GM12865 (cell line): ENCODE measurements at regions not wholly inside any gene's neighbourhood (a gene's known extent, or its start where the extent isn't known, plus 50 kb on each side); places are given as distances from the start of the nearest gene placed in this dataset.

Experiments used
- DNase-seq: peaks from one replicate; pipeline ENCODE4 v3.0.0; 2010; ENCODE audit warnings: low read depth
- H3K4me3 ChIP-seq: 2 replicates; pipeline ENCODE4 v1.5.1; 2011; ENCODE audit warnings: mild to moderate bottlenecking, low read depth, low read length, control low read depth
- TF ChIP-seq, protein P1 (sequence below): IDR thresholded peaks from 2 replicates; pipeline ENCODE4 v1.5.1; 2011; ENCODE audit warnings: low read length, control low read depth, low read depth, inconsistent platforms; ENCODE audit not compliant: insufficient read depth; ENCODE audit errors: missing control alignments

DNA sequence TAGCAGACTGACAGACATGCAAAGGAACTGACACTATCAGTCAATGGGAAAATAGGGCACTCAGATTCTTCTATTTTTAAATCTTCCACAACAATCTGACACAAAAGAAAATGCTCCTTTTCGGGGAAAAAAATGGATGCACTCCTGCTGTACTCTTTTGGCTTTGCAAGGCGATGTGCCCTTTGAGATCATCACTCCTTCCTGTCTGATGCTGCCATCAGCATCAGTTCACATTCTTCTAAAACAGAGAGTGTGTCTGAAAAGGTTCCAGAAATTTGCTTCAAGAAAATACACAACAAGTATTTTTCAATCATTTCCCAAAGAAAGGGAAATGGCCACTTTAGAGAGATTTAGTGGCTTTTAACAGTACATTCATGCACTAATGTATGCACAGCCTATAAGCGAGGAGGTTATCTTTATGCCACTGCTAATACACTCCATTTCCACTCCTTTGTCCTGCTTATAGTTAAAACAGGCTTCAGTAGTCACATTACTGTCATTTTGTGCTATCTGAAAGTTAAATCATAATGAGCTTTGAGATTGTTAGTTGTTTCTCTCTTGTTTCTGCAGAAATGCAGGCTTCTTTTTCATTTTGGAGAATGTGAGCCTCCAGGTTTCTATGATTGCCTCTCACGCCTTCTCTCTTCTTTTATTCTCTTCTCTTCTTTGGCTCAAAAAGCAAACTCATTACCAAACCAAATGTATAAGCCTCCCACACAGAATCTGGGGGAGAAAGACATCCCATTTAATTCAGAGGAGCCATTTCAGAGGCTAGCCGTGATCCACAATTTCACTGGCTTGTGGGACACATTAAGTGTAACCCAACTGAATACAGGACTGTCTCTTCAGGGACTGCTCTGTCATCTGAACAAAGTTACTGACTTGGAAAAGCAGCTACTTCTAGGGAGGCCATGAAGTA lies 110.9 kb upstream of the CCDC196 start:
- TF ChIP-seq, protein P1, sequence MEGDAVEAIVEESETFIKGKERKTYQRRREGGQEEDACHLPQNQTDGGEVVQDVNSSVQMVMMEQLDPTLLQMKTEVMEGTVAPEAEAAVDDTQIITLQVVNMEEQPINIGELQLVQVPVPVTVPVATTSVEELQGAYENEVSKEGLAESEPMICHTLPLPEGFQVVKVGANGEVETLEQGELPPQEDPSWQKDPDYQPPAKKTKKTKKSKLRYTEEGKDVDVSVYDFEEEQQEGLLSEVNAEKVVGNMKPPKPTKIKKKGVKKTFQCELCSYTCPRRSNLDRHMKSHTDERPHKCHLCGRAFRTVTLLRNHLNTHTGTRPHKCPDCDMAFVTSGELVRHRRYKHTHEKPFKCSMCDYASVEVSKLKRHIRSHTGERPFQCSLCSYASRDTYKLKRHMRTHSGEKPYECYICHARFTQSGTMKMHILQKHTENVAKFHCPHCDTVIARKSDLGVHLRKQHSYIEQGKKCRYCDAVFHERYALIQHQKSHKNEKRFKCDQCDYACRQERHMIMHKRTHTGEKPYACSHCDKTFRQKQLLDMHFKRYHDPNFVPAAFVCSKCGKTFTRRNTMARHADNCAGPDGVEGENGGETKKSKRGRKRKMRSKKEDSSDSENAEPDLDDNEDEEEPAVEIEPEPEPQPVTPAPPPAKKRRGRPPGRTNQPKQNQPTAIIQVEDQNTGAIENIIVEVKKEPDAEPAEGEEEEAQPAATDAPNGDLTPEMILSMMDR: no peak
- H3K4me3 ChIP-seq: no peak overlapping the region
- DNase-seq: no peak

DNA sequence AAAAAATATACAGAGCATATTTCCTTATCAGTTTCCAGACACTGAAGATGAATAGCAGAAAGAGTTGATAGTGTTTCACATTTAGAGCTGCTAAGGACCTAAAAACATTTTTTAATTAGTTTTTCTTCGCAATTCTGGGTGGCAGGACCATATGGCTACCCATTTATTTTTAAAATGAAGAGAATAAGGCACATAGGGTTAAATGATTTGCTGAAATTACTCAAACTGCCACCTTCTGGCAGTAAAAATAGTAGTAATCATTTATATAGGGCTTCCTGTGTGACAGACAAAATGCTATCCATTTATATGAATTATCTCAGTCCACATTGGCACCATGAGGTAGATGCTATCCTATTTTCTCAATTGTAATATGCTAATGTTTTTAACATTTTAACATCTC lies 108.6 kb upstream of the CCDC196 start:
- no peak for DNase-seq
- no peak overlapping the region for H3K4me3 ChIP-seq
- TF ChIP-seq, protein P1: no peak

GRCh38 chr14:66378712-66379505 lies 107.3 kb upstream of the CCDC196 start:
- H3K4me3 ChIP-seq: no peak overlapping the region
- no peak for DNase-seq
- TF ChIP-seq, protein P1: no peak

DNA sequence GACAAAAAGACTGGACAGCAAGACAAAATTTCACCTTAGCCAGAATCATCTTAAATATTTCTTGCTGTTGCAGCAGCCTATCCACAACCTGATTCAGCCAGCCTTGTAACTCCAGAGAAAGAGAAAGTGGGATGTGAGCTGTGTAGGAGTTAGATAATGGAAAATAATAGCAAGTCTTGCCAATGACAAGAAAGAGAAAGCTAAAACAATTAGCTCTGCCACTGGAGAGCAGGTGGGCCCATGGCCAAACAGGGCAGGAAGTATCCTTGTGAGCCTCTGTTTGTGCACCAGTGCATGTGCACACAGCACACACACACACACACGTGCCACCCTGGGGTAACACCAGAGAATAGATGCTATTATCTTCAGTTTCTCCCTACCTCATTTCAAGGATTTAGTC lies 106.0 kb upstream of the CCDC196 start:
- TF ChIP-seq, protein P1: no peak
- H3K4me3 ChIP-seq: no peak overlapping the region
- DNase-seq: no peak

- DNase-seq: no peak
- no peak overlapping the region for H3K4me3 ChIP-seq
- TF ChIP-seq, protein P1: no peak
Observed at GRCh38 chr14:66381755-66382154, 104.4 kb upstream of the CCDC196 start.

- H3K4me3 ChIP-seq: no peak overlapping the region
- TF ChIP-seq, protein P1: no peak
- DNase-seq: no peak
Observed at GRCh38 chr14:66383257-66383656, 102.9 kb upstream of the CCDC196 start.
